Stomach (tissue), 8 donors: ENCODE measurements at regions not wholly inside any gene's neighbourhood (a gene's known extent, or its start where the extent isn't known, plus 50 kb on each side); places are given as distances from the start of the nearest gene placed in this dataset.

Source experiments
- DNase-seq, 2 donors: peaks; one replicate each; pipeline versions ENCODE4 v3.0.0 to v3.0.0-alpha.2; 2013 to 2019
- H3K27ac ChIP-seq, 5 donors: fragments of 200-600 bp in 4 of 5; sonication (generic) in 4 of 5; one replicate each; pipeline ENCODE4 v1.5.1; 2013 to 2019; ENCODE audit warnings: mild to moderate bottlenecking in 1 of 5, moderate library complexity in 1 of 5
- H3K27me3 ChIP-seq, 3 donors: fragments of 200-600 bp; sonication (generic); one replicate each; pipeline ENCODE4 v1.5.1; 2017 to 2019; ENCODE audit warnings: mixed run types in 1 of 3
- H3K36me3 ChIP-seq, 4 donors: fragments of 200-600 bp; sonication (generic); 1 replicate in 3 of 4; 2 replicates in 1 of 4; pipeline ENCODE4 v1.5.1; 2016 to 2019
- H3K4me1 ChIP-seq, 4 donors: fragments of 200-600 bp; sonication (generic); one replicate each; pipeline ENCODE4 v1.5.1; 2016 to 2019
- H3K4me3 ChIP-seq, 4 donors: fragments of 200-600 bp; sonication (generic) in 3 of 4; one replicate each; pipeline ENCODE4 v1.5.1; 2016 to 2019; ENCODE audit warnings: mild to moderate bottlenecking in 1 of 4
- H3K9me3 ChIP-seq, 4 donors: fragments of 200-600 bp; sonication (generic); one replicate each; pipeline ENCODE4 v1.5.1; 2016 to 2019
- EP300 ChIP-seq: sonication (generic); formaldehyde crosslinking; IDR thresholded peaks from one replicate; pipeline ENCODE4 v1.6.1; 2017; ENCODE audit warnings: antibody characterized with exemption
- POLR2A ChIP-seq, 4 donors: fragments of 450-650 bp; IDR thresholded peaks; one replicate each; pipeline ENCODE4 v1.6.1; 2016; ENCODE audit warnings: antibody characterized with exemption in 4 of 4, control low read depth in 2 of 4, mild to moderate bottlenecking in 1 of 4, moderate library complexity in 1 of 4
- POLR2AphosphoS5 ChIP-seq, 3 donors: sonication (generic); formaldehyde crosslinking; IDR thresholded peaks; one replicate each; pipeline ENCODE4 v1.6.1; 2016; ENCODE audit warnings: antibody characterized with exemption in 3 of 3
- WGBS, 5 donors: extraction: QIAGEN DNeasy Blood & Tissue Kit in 3 of 5; methylation state at CpG; one replicate each; pipeline versions ENCODE4 v1.1.5 to v1.1.7; 2013 to 2018; 5-methylcytosine and 5-hydroxymethylcytosine counted together
- intact Hi-C: fragments of 100-400 bp; cut with DNase I; formaldehyde crosslinking; loops from one replicate; pipeline ENCODE4 v1.15.1; 2023; ENCODE audit warnings: low total_unique reads
- TF ChIP-seq, protein P1 (sequence below), 7 experiments: fragments of 450-650 bp in 4 of 7; fragments of 200-600 bp in 3 of 7; sonication (generic) in 3 of 7; IDR thresholded peaks; one replicate each; pipeline ENCODE4 v1.5.1; 2016 to 2019; ENCODE audit warnings: antibody characterized with exemption in 7 of 7, control low read depth in 2 of 7, mild to moderate bottlenecking in 1 of 7
- donor health status: healthy with polysubstance abuse.
- donor health status: Bipolar disorder and iron deficiency.
- donor health status: healthy.

DNA sequence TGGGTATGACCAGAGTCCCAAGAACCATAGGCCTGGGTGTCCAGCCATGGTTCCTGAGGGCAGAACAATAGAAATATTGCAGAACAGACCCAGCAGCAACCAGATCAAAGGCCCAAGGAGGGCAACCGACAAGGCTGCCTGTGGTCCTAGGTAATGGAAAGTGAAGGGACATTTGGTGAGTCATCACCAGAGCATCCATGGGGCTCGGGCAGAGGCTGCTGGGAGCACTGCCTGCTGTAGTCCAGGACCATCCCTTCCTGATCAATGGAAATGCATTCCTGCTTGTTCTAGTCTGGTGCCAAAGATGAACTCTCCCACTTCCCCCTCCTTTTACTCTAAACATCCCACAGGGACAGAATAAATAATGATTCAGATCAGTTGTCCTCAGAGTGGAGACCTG, 172.8 kb upstream of the CACNA1E start:
- WGBS, 5 donors: 48 to 66% (median 58%) methylated on average over 2 of the region's 2 CpGs
- H3K4me3 ChIP-seq: no peak overlapping the region
- DNase-seq: no peak
- H3K27ac ChIP-seq: no peak overlapping the region
- H3K9me3 ChIP-seq: no peaks in the 10 kb centered on the region
- no peaks in the 10 kb centered on the region for H3K36me3 ChIP-seq
- H3K27me3 ChIP-seq: peaks cover 0 to 57% (median 15%) of the 10 kb centered on the region in 3 donors
- TF ChIP-seq POLR2A (IDR thresholded peaks at IDR 0.05): no peak
- no peak for TF ChIP-seq EP300
- no peak for TF ChIP-seq POLR2AphosphoS5 (IDR thresholded peaks at IDR 0.05)
- TF ChIP-seq, protein P1, sequence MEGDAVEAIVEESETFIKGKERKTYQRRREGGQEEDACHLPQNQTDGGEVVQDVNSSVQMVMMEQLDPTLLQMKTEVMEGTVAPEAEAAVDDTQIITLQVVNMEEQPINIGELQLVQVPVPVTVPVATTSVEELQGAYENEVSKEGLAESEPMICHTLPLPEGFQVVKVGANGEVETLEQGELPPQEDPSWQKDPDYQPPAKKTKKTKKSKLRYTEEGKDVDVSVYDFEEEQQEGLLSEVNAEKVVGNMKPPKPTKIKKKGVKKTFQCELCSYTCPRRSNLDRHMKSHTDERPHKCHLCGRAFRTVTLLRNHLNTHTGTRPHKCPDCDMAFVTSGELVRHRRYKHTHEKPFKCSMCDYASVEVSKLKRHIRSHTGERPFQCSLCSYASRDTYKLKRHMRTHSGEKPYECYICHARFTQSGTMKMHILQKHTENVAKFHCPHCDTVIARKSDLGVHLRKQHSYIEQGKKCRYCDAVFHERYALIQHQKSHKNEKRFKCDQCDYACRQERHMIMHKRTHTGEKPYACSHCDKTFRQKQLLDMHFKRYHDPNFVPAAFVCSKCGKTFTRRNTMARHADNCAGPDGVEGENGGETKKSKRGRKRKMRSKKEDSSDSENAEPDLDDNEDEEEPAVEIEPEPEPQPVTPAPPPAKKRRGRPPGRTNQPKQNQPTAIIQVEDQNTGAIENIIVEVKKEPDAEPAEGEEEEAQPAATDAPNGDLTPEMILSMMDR (IDR thresholded peaks at IDR 0.05): no peak
- intact Hi-C loops: no loop called here
- H3K4me1 ChIP-seq: no peaks in the 10 kb centered on the region

DNA sequence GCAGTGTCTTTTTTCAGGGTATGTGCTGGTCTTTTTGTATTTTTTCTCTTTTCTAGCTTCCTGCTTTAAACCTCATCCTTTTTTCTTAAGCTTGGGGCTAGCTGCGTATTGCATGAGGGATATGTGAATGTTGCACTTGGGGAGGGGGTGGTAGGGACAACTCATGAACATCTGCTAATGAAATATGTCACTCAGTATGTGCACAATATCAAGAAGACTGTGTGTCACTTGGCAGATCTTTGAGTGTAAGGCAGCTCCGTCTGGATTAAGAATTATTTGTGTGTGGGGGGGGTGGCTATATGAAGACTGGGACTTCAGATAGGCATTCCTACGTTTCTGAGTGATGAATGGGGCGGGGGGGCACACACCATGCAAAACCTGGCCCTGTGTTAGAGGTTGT, 170.4 kb upstream of the CACNA1E start:
- Histone ChIP-seq H3K4me3 (no peak overlapping the region), H3K36me3 (no peaks in the 10 kb centered on the region), H3K27me3 (peaks cover 4 to 75% (median 33%) of the 10 kb centered on the region in 3 donors), H3K27ac (no peak overlapping the region), H3K9me3 (no peaks in the 10 kb centered on the region), H3K4me1 (peaks cover 0 to 11% (median 1%) of the 10 kb centered on the region in 4 donors)
- intact Hi-C loops: no loop called here
- DNase-seq: no peak
- TF ChIP-seq EP300: no peak
- TF ChIP-seq POLR2AphosphoS5 (IDR thresholded peaks at IDR 0.05): no peak
- TF ChIP-seq, protein P1 (IDR thresholded peaks at IDR 0.05): no peak
- no peak for TF ChIP-seq POLR2A (IDR thresholded peaks at IDR 0.05)
- WGBS, 5 donors: 30 to 46% (median 38%) methylated on average over 4 of the region's 4 CpGs

DNA sequence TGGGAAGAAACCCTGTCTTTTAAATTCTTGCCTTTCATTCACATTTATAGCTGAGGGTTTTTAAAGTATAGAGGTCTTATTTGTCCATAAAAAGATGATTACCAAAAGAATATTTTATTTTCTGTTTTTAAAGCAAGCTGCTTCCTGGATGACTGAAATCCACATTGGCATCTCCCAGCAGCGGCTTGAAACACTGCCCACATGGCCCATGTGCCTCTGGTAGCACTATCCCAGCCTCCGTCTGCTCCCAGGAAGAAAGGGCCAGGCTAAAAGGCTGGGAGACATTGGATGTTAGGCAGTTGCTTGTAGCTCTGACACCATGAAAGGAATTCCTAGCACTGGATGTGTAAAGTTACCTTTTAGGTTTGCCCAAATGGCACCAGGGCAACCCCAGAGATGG, 169.9 kb upstream of the CACNA1E start:
- no peak overlapping the region for H3K27ac ChIP-seq
- no peak for DNase-seq
- H3K4me1 ChIP-seq: peaks cover 0 to 16% (median 4%) of the 10 kb centered on the region in 4 donors
- no peak overlapping the region for H3K4me3 ChIP-seq
- WGBS, 5 donors: 78 to 88% (median 83%) methylated on average over 2 of the region's 2 CpGs
- peaks cover 4 to 75% (median 38%) of the 10 kb centered on the region in 3 donors for H3K27me3 ChIP-seq
- TF ChIP-seq POLR2A (IDR thresholded peaks at IDR 0.05) (no peak), POLR2AphosphoS5 (IDR thresholded peaks at IDR 0.05) (no peak)
- intact Hi-C loops: no loop called here
- no peaks in the 10 kb centered on the region for H3K9me3 ChIP-seq
- no peaks in the 10 kb centered on the region for H3K36me3 ChIP-seq

DNA sequence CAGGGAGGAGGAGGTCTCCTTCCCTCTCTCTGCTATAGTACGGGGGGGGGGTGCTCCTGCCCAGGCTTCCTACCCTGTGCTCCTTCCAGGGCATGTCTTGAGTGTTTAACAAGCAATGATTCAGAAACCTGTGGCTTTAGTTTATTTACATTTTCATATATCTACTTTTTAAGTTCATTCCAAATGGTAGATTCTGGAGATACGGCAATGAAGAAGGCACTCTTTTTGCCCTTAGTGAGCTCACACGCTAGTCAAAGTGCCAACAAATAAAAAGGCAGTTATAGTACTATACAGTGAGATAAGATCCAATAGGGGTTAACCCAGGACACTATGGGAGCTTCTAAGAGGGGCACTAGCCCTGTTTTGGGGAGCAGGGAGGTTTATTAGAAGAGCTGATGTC, 169.3 kb upstream of the CACNA1E start:
- Histone ChIP-seq H3K36me3 (no peaks in the 10 kb centered on the region), H3K4me1 (peaks cover 0 to 21% (median 6%) of the 10 kb centered on the region in 4 donors), H3K9me3 (no peaks in the 10 kb centered on the region), H3K27me3 (peaks cover 4 to 81% (median 44%) of the 10 kb centered on the region in 3 donors), H3K27ac (no peak overlapping the region), H3K4me3 (no peak overlapping the region)
- DNase-seq: no peak
- intact Hi-C loops: no loop called here
- 65 to 73% (median 69%) methylated on average over 3 of the region's 3 CpGs for WGBS, 5 donors
- TF ChIP-seq POLR2A (IDR thresholded peaks at IDR 0.05) (no peak), POLR2AphosphoS5 (IDR thresholded peaks at IDR 0.05) (no peak), EP300 (no peak)
- TF ChIP-seq, protein P1 (IDR thresholded peaks at IDR 0.05): no peak

DNA sequence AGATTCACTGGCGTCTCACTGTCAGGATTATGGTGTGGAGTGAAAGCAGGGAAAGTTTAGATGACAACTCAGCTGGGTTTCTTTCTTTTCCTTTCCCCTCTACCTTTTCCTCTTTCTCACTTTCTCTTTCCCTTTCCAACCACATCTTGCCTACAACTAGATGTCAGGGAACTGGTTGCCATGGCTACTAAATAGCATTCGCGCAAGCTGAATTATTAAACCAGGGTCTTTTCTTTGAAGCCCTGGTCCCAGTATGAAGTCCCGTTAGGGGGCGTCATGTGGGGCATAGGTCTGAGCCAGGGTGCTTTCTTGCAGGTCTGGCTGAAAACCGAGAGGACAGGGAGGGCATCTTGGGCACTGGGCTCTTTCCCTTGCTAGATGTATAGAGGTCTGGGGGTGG, 168.4 kb upstream of the CACNA1E start:
- peaks cover 4 to 90% (median 52%) of the 10 kb centered on the region in 3 donors for H3K27me3 ChIP-seq
- WGBS, 5 donors: 20 to 28% (median 22%) methylated on average over 6 of the region's 6 CpGs

More for the DNA sequence above, 168.4 kb upstream of the CACNA1E start:
- Histone ChIP-seq H3K9me3 (no peaks in the 10 kb centered on the region), H3K27ac (no peak overlapping the region), H3K4me3 (no peak overlapping the region), H3K4me1 (peaks cover 0 to 21% (median 6%) of the 10 kb centered on the region in 4 donors), H3K36me3 (no peaks in the 10 kb centered on the region)
- intact Hi-C loops: no loop called here
- DNase-seq: peak in 1 of 2 donors; percentile 10
- TF ChIP-seq, protein P1 (IDR thresholded peaks at IDR 0.05): no peak
- TF ChIP-seq POLR2AphosphoS5 (IDR thresholded peaks at IDR 0.05): no peak
- TF ChIP-seq EP300: no peak
- no peak for TF ChIP-seq POLR2A (IDR thresholded peaks at IDR 0.05)
